ENCODE measurements at regions not wholly inside any gene's neighbourhood (a gene's known extent, or its start where the extent isn't known, plus 50 kb on each side); places are given as distances from the start of the nearest gene placed in this dataset.

GRCh38 chr20:24890286-24890685, 58.8 kb upstream of the CST7 start:
- TF ChIP-seq CTCF (IDR thresholded peaks at IDR 0.05; ENCODE audit: borderline replicate concordance, control extremely low read depth, extremely low read depth, insufficient read depth, missing control alignments) = no peak
- in situ Hi-C loops (cut with MboI; ENCODE audit: low sequenced_read_pairs, unreplicated experiment) = no loop called here
- DNase-seq (ENCODE audit: low spot score) = no peak

- no peak for TF ChIP-seq CTCF (IDR thresholded peaks at IDR 0.05; ENCODE audit: borderline replicate concordance, control extremely low read depth, extremely low read depth, insufficient read depth, missing control alignments)
- peak; percentile 32 for DNase-seq (ENCODE audit: low spot score)
- in situ Hi-C loops (cut with MboI; ENCODE audit: low sequenced_read_pairs, unreplicated experiment) = no loop called here
Observed at GRCh38 chr20:24891546-24892393, 57.3 kb upstream of the CST7 start.

GRCh38 chr20:24892522-24892921, 56.5 kb upstream of the CST7 start:
- no peak for TF ChIP-seq CTCF (IDR thresholded peaks at IDR 0.05; ENCODE audit: borderline replicate concordance, control extremely low read depth, extremely low read depth, insufficient read depth, missing control alignments)
- peak; percentile 17 for DNase-seq (ENCODE audit: low spot score)
- in situ Hi-C loops (cut with MboI; ENCODE audit: low sequenced_read_pairs, unreplicated experiment) = no loop called here

GRCh38 chr20:24892931-24893330, 56.1 kb upstream of the CST7 start:
- in situ Hi-C loops (cut with MboI; ENCODE audit: low sequenced_read_pairs, unreplicated experiment) = no loop called here
- peak; percentile 13 for DNase-seq (ENCODE audit: low spot score)

GRCh38 chr20:24894488-24894887, 54.6 kb upstream of the CST7 start:
- TF ChIP-seq CTCF (IDR thresholded peaks at IDR 0.05; ENCODE audit: borderline replicate concordance, control extremely low read depth, extremely low read depth, insufficient read depth, missing control alignments) = no peak
- in situ Hi-C loops (cut with MboI; ENCODE audit: low sequenced_read_pairs, unreplicated experiment) = no loop called here
- peak; percentile 7 for DNase-seq (ENCODE audit: low spot score)

More at GRCh38 chr20:24892931-24893330, 56.1 kb upstream of the CST7 start:
- no peak for TF ChIP-seq CTCF (IDR thresholded peaks at IDR 0.05; ENCODE audit: borderline replicate concordance, control extremely low read depth, extremely low read depth, insufficient read depth, missing control alignments)

GRCh38 chr20:24894967-24895366, 54.1 kb upstream of the CST7 start:
- no peak for DNase-seq (ENCODE audit: low spot score)
- in situ Hi-C loops (cut with MboI; ENCODE audit: low sequenced_read_pairs, unreplicated experiment) = no loop called here
- no peak for TF ChIP-seq CTCF (IDR thresholded peaks at IDR 0.05; ENCODE audit: borderline replicate concordance, control extremely low read depth, extremely low read depth, insufficient read depth, missing control alignments)

All from GM13976 (cell line).